ENCODE measurements at regions not wholly inside any gene's neighbourhood (a gene's known extent, or its start where the extent isn't known, plus 50 kb on each side); places are given as distances from the start of the nearest gene placed in this dataset.

GRCh38 chr18:30544141-30544540 lies 498.4 kb downstream of the DSC3 start:
- Histone ChIP-seq H3K4me3 (ENCODE audit: low read depth in 2 of 2, low read length in 2 of 2) (no peak overlapping the region), H3K27me3 (ENCODE audit: control insufficient read depth, insufficient read depth, low read length) (no peaks in the 10 kb centered on the region), H3K9me3 (ENCODE audit: control insufficient read depth, insufficient read depth, low read depth, low read length) (no peaks in the 10 kb centered on the region; the same call in 1 of the 2 replicates), H3K36me3 (ENCODE audit: control insufficient read depth, insufficient read depth, low read length) (no peaks in the 10 kb centered on the region), H3K27ac (ENCODE audit: low read length) (no peak overlapping the region), H3K4me1 (ENCODE audit: control insufficient read depth, insufficient read depth, low read length) (no peaks in the 10 kb centered on the region)
- no peak for ATAC-seq
- BruUV-seq (replicated peaks), result no TSS peak
- POLR2A ChIA-PET, result no interaction called here
- in situ Hi-C loops (cut with HindIII; ENCODE audit: low pct_unique_long_range_greater_than_20kb, low sequenced_read_pairs), result no loop called here
- CTCF ChIA-PET, result no interaction called here
- intact Hi-C loops (cut with micrococcal nuclease; ENCODE audit: unreplicated experiment), result no loop called here
- TF ChIP-seq POLR2AphosphoS5 (IDR thresholded peaks at IDR 0.05; ENCODE audit: low read depth, low read length) (no peak), TCF7L2 (IDR thresholded peaks at IDR 0.05; ENCODE audit: low read depth, low read length) (no peak), CTCF (IDR thresholded peaks at IDR 0.05) (no peak), SIN3A (IDR thresholded peaks at IDR 0.05; ENCODE audit: borderline replicate concordance, insufficient read depth, low read depth, low read length) (no peak)
- TF ChIP-seq, protein P1, sequence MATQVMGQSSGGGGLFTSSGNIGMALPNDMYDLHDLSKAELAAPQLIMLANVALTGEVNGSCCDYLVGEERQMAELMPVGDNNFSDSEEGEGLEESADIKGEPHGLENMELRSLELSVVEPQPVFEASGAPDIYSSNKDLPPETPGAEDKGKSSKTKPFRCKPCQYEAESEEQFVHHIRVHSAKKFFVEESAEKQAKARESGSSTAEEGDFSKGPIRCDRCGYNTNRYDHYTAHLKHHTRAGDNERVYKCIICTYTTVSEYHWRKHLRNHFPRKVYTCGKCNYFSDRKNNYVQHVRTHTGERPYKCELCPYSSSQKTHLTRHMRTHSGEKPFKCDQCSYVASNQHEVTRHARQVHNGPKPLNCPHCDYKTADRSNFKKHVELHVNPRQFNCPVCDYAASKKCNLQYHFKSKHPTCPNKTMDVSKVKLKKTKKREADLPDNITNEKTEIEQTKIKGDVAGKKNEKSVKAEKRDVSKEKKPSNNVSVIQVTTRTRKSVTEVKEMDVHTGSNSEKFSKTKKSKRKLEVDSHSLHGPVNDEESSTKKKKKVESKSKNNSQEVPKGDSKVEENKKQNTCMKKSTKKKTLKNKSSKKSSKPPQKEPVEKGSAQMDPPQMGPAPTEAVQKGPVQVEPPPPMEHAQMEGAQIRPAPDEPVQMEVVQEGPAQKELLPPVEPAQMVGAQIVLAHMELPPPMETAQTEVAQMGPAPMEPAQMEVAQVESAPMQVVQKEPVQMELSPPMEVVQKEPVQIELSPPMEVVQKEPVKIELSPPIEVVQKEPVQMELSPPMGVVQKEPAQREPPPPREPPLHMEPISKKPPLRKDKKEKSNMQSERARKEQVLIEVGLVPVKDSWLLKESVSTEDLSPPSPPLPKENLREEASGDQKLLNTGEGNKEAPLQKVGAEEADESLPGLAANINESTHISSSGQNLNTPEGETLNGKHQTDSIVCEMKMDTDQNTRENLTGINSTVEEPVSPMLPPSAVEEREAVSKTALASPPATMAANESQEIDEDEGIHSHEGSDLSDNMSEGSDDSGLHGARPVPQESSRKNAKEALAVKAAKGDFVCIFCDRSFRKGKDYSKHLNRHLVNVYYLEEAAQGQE (IDR thresholded peaks at IDR 0.05; ENCODE audit: insufficient read depth in 1 of 2, low read depth in 2 of 2, low read length in 1 of 2), result no peak
- DNase-seq (ENCODE audit: low read depth, low spot score), result no peak

GRCh38 chr18:30533716-30534115 lies 508.8 kb downstream of the DSC3 start:
- Histone ChIP-seq H3K36me3 (ENCODE audit: control insufficient read depth, insufficient read depth, low read length) (no peaks in the 10 kb centered on the region), H3K4me3 (ENCODE audit: low read depth in 2 of 2, low read length in 2 of 2) (no peak overlapping the region), H3K9me3 (ENCODE audit: control insufficient read depth, insufficient read depth, low read depth, low read length) (no peaks in the 10 kb centered on the region), H3K27me3 (ENCODE audit: control insufficient read depth, insufficient read depth, low read length) (no peaks in the 10 kb centered on the region), H3K27ac (ENCODE audit: low read length) (no peak overlapping the region), H3K4me1 (ENCODE audit: control insufficient read depth, insufficient read depth, low read length) (no peaks in the 10 kb centered on the region)
- intact Hi-C loops (cut with micrococcal nuclease; ENCODE audit: unreplicated experiment), result no loop called here
- no peak for ATAC-seq
- no peak for DNase-seq (ENCODE audit: low read depth, low spot score)
- TF ChIP-seq SIN3A (IDR thresholded peaks at IDR 0.05; ENCODE audit: borderline replicate concordance, insufficient read depth, low read depth, low read length), result no peak
- TF ChIP-seq, protein P1 (IDR thresholded peaks at IDR 0.05; ENCODE audit: insufficient read depth in 1 of 2, low read depth in 2 of 2, low read length in 1 of 2), result no peak
- TF ChIP-seq POLR2AphosphoS5 (IDR thresholded peaks at IDR 0.05; ENCODE audit: low read depth, low read length), result no peak
- no peak for TF ChIP-seq TCF7L2 (IDR thresholded peaks at IDR 0.05; ENCODE audit: low read depth, low read length)
- in situ Hi-C loops (cut with HindIII; ENCODE audit: low pct_unique_long_range_greater_than_20kb, low sequenced_read_pairs), result no loop called here
- ChIA-PET POLR2A (no interaction called here), CTCF (no interaction called here)
- BruUV-seq (replicated peaks), result no TSS peak

All from Panc1 (cell line).